Nephron (organoid): ENCODE measurements at regions not wholly inside any gene's neighbourhood (a gene's known extent, or its start where the extent isn't known, plus 50 kb on each side); places are given as distances from the start of the nearest gene placed in this dataset.
"Not testable (repeated sequence)": the region's sequence is repeated elsewhere in the genome, so short reads cannot be mapped to it uniquely, and the experiment has no call there.

Experiments used
- H3K27ac Mint-ChIP-seq, 3 experiments: 2 replicates each; pipeline ENCODE4 v1.8.0; 2020; ENCODE audit warnings: mixed read lengths in 3 of 3, mild to moderate bottlenecking in 2 of 3, moderate library complexity in 1 of 3
- H3K27me3 Mint-ChIP-seq: 2 replicates; pipeline ENCODE4 v1.8.0; 2021; ENCODE audit warnings: low read depth, mild to moderate bottlenecking, moderate library complexity, mixed read lengths
- H3K36me3 Mint-ChIP-seq: 2 replicates; pipeline ENCODE4 v1.8.0; 2020; ENCODE audit warnings: low read depth, mixed read lengths
- H3K4me1 Mint-ChIP-seq: 2 replicates; pipeline ENCODE4 v1.8.0; 2020; ENCODE audit warnings: mixed read lengths
- H3K4me3 Mint-ChIP-seq, 3 experiments: 2 replicates each; pipeline ENCODE4 v1.8.0; 2020; ENCODE audit warnings: mild to moderate bottlenecking in 3 of 3, mixed read lengths in 3 of 3, moderate library complexity in 2 of 3
- H3K9me3 Mint-ChIP-seq: 2 replicates; pipeline ENCODE4 v1.8.0; 2020; ENCODE audit warnings: mixed read lengths
- TF ChIP-seq, protein P1 (sequence below), 3 experiments: fragments of 200-600 bp; sonication (generic); IDR thresholded peaks; one replicate each; pipeline ENCODE4 v1.5.0; 2021; ENCODE audit warnings: antibody characterized with exemption in 3 of 3; ENCODE audit not compliant: unreplicated experiment in 3 of 3

DNA sequence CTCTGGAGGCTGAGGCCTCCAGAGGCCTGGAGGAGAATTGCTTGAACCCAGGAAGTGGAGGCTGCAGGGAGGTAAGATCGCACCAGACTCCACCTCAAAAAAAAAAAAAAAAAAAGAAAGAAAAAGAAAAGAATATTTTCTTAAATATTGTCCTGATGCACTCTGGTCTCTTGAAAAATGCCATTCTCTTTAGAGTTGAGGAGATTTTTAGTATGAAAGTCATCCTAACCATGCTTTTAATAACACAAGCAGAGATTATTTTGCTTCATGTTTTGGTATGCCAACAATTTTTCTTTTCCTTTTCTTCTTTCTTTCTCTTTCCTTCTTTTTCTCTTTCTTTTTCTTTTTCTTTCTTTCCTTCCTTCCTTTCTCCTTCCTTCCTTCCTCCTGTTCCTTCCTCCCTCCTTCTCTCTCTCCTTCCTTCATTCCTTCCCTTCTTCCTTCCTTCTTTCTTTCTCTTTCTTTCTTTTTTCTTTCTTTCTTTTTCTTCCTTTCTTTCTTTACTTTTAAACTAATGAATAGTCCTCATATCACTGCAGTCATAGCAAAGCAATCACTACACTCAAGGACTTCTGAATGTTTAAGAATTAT, 116.9 kb upstream of the CCNH start:
- no peaks in the 10 kb centered on the region for H3K4me1 Mint-ChIP-seq

DNA sequence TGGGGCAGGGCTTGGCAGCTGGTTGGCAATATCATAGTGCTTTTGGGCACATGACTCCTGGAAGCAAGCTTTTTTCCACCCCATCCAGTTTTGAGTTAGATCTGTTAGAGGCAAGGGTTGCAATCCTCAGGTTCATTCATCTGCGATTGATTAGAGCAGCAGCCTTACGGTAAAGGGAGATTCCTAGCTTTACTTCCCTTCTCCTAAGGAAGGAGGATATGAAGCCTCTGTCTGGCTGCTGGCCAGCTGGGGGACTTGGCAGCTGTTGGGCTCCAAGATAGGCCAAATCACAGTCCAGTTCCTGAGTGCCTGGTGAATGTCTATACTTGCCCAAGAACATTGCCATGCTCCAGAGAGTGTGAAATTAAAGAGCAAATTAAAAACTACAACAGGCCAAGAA, 113.4 kb upstream of the CCNH start:
- Mint-ChIP-seq H3K27me3 (no peaks in the 10 kb centered on the region), H3K36me3 (no peaks in the 10 kb centered on the region), H3K27ac (no peak overlapping the region), H3K4me1 (no peaks in the 10 kb centered on the region), H3K4me3 (no peak overlapping the region), H3K9me3 (no peaks in the 10 kb centered on the region)
- TF ChIP-seq, protein P1, sequence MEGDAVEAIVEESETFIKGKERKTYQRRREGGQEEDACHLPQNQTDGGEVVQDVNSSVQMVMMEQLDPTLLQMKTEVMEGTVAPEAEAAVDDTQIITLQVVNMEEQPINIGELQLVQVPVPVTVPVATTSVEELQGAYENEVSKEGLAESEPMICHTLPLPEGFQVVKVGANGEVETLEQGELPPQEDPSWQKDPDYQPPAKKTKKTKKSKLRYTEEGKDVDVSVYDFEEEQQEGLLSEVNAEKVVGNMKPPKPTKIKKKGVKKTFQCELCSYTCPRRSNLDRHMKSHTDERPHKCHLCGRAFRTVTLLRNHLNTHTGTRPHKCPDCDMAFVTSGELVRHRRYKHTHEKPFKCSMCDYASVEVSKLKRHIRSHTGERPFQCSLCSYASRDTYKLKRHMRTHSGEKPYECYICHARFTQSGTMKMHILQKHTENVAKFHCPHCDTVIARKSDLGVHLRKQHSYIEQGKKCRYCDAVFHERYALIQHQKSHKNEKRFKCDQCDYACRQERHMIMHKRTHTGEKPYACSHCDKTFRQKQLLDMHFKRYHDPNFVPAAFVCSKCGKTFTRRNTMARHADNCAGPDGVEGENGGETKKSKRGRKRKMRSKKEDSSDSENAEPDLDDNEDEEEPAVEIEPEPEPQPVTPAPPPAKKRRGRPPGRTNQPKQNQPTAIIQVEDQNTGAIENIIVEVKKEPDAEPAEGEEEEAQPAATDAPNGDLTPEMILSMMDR (IDR thresholded peaks at IDR 0.05; ENCODE audit: unreplicated experiment in 3 of 3): no peak

More for the DNA sequence above, 116.9 kb upstream of the CCNH start:
- Mint-ChIP-seq H3K9me3 (no peaks in the 10 kb centered on the region), H3K27me3 (no peaks in the 10 kb centered on the region), H3K36me3 (no peaks in the 10 kb centered on the region), H3K4me3 (no peak overlapping the region), H3K27ac (no peak overlapping the region)
- TF ChIP-seq, protein P1 (IDR thresholded peaks at IDR 0.05; ENCODE audit: unreplicated experiment in 3 of 3): no peak

DNA sequence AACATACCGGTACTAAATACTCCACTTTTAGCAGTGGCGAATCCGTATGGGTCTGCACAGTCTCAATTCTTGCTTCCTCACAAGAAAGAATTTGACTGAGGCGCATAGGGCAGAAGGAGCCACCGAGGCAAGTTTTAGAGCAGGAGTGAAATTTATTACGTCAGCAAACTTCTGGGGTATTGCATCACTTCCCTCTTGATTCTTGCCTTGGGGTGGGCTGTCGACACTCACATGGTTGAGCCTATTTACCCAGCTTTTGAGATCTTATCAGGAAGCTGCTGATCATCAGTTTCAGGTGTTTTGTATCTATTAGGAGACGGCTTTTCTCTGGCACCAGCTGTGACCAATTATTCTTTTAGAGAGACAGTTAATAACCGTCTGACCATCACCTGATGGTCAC, 111.5 kb upstream of the CCNH start:
- H3K27me3 Mint-ChIP-seq: no peaks in the 10 kb centered on the region
- H3K9me3 Mint-ChIP-seq: no peaks in the 10 kb centered on the region
- H3K27ac Mint-ChIP-seq: no peak overlapping the region
- no peaks in the 10 kb centered on the region for H3K36me3 Mint-ChIP-seq
- no peak overlapping the region for H3K4me3 Mint-ChIP-seq
- no peaks in the 10 kb centered on the region for H3K4me1 Mint-ChIP-seq
- TF ChIP-seq, protein P1 (IDR thresholded peaks at IDR 0.05; ENCODE audit: unreplicated experiment in 3 of 3): no peak

DNA sequence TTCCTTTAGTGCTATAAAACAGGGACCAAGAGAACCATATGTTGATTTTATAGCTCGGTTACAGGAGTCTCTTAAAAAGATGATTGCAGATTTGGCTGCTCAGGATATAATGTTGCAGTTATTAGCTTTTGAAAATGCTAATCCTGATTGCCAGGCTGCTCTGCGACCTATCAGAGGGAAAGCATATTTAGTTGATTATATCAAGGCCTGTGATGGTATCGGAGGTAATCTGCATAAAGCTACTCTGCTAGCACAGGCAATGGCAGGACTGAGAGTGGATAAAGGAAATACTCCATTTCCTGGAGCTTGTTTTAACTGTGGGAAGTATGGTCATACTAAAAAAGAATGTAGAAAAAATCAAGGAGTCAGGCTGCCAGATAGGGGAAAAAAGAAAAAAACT, 99.0 kb upstream of the CCNH start:
- H3K9me3 Mint-ChIP-seq, H3K4me3 Mint-ChIP-seq, H3K36me3 Mint-ChIP-seq, H3K27ac Mint-ChIP-seq, H3K4me1 Mint-ChIP-seq, H3K27me3 Mint-ChIP-seq: not testable (repeated sequence)

DNA sequence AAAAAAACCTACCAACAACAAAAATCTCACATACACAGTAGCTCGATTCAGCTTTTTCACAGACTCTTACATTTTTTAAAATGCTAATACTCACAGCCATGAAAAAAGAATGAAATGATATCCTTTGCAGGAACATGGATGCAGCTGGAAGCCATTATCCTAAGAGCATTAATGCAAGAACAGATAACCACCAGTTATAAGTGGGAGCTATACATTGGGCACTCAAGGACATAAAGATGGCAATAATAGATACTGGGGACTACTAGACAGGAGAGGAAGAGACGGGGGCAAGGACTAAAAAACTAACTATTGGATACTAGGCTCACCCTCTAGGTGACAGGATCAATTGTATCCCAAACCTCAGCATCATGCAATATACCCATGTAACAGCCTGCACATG, 90.3 kb upstream of the CCNH start:
- no peak overlapping the region for H3K4me3 Mint-ChIP-seq
- no peak overlapping the region for H3K27ac Mint-ChIP-seq
- TF ChIP-seq, protein P1 (IDR thresholded peaks at IDR 0.05; ENCODE audit: unreplicated experiment in 3 of 3): no peak
- H3K36me3 Mint-ChIP-seq: no peaks in the 10 kb centered on the region
- no peaks in the 10 kb centered on the region for H3K9me3 Mint-ChIP-seq
- no peaks in the 10 kb centered on the region for H3K27me3 Mint-ChIP-seq
- H3K4me1 Mint-ChIP-seq: no peaks in the 10 kb centered on the region

DNA sequence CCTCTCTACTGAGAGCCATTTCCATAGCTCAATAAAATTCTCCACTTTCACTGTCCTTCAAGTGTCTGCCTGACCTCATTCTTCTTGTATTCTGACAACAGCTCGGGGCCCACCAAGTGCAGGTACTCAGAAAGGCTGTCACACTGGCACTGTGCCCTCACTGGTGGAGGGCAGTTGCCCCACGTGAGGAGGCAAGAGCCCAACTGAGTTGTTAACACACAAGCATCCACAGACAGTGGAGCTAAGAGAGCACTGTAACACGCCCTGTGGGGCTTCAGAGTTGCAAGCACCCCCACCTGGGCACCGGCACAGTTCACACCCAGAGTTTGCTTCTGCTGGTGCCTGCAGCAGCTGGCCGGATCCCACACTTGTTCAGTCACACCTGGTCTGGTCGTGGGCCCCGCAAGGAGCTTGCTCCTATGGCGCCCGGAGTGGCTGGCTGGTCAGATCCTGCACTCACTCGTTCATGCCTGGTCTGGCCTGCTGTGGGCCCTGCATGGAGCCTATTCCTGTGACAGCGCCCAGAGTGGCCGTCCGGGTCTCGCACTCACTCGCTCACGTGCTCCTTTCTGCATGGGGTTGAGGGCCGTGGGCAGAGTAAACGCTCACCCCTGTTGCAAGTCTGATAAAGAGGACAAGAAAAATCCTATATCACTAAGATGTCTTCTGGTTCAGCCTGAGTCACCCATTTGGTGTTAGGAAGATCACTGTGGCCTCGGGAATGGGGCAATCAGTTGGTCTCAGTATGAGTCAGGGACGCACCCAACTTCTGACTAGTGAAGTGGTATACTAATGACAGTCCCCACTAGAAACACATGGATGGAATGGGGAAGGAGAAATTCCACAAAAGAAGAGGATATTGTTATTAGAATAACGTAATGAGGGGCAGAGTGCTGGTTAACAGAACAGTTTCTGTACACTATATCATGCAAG, 87.0 kb upstream of the CCNH start:
- Mint-ChIP-seq H3K4me1 (no peaks in the 10 kb centered on the region), H3K9me3 (peaks cover 3% of the 10 kb centered on the region), H3K27me3 (no peaks in the 10 kb centered on the region), H3K36me3 (no peaks in the 10 kb centered on the region), H3K27ac (no peak overlapping the region), H3K4me3 (no peak overlapping the region)
- TF ChIP-seq, protein P1 (IDR thresholded peaks at IDR 0.05; ENCODE audit: unreplicated experiment in 3 of 3): no peak
